Brain microvascular endothelial cell (primary cell): ENCODE measurements at regions not wholly inside any gene's neighbourhood (a gene's known extent, or its start where the extent isn't known, plus 50 kb on each side); places are given as distances from the start of the nearest gene placed in this dataset.
"Not testable (repeated sequence)": the region's sequence is repeated elsewhere in the genome, so short reads cannot be mapped to it uniquely, and the experiment has no call there.

Source experiments
- DNase-seq: peaks from one replicate; pipeline ENCODE4 v3.0.0-alpha.2; 2020
- H3K27ac ChIP-seq: fragments of 250-450 bp; sonication (Bioruptor Pico); 2 replicates; pipeline ENCODE4 v1.5.1; 2020; ENCODE audit warnings: mild to moderate bottlenecking, moderate library complexity
- H3K27me3 ChIP-seq: fragments of 250-450 bp; sonication (Bioruptor Pico); replicated peaks from 2 replicates; pipeline ENCODE4 v1.5.1; 2020; ENCODE audit warnings: mild to moderate bottlenecking
- H3K36me3 ChIP-seq: fragments of 250-450 bp; sonication (Bioruptor Pico); replicated peaks from 2 replicates; pipeline ENCODE4 v1.5.1; 2020; ENCODE audit warnings: mild to moderate bottlenecking
- H3K4me3 ChIP-seq: 2 replicates; pipeline ENCODE4 v1.5.1; 2011; ENCODE audit warnings: low read depth, mild to moderate bottlenecking, control low read depth, low read length, moderate library complexity
- CTCF ChIP-seq: IDR thresholded peaks from 2 replicates; pipeline ENCODE4 v1.5.1; 2011; ENCODE audit warnings: low read depth, mild to moderate bottlenecking, moderate library complexity, low read length, control low read depth, inconsistent platforms; ENCODE audit errors: missing control alignments
- in situ Hi-C: cut with HindIII; loops from 2 replicates; pipeline ENCODE4 v1.10.0; 2017; ENCODE audit warnings: low sequenced_read_pairs, low pct_ligation_motif_present

GRCh38 chr14:88089445-88089844 is 84.5 kb downstream of the GPR65 start:
- Histone ChIP-seq H3K4me3 (no peak overlapping the region), H3K27ac (no peak overlapping the region), H3K36me3 (no peaks in the 10 kb centered on the region), H3K27me3 (no peaks in the 10 kb centered on the region)
- DNase-seq: no peak
- in situ Hi-C loops: no loop called here
- TF ChIP-seq CTCF: no peak

DNA sequence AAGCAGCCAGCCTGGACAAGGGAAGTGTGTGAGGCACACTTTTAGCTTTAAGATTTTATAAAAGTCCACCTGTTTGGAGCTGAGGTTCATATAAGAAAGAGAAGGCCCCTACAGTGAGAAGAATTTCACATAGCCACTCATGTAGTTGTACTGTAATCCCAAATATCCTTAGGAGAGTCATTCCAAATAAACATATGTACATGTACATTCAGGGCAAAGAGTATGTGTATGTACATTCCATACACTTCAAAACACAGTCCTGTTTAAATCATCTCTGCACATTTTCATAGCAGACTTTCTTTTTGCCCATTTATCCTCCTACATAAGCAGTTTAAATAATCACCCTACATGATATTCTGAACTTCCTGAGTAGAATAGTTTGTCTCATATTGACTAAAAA is 87.6 kb downstream of the GPR65 start:
- no peak for DNase-seq
- no peak for TF ChIP-seq CTCF
- H3K27ac ChIP-seq: no peak overlapping the region
- no peaks in the 10 kb centered on the region for H3K36me3 ChIP-seq
- H3K27me3 ChIP-seq: no peaks in the 10 kb centered on the region
- in situ Hi-C loops: no loop called here
- H3K4me3 ChIP-seq: no peak overlapping the region

- Histone ChIP-seq H3K36me3 (no peaks in the 10 kb centered on the region), H3K4me3 (no peak overlapping the region), H3K27me3 (no peaks in the 10 kb centered on the region), H3K27ac (no peak overlapping the region)
- no peak for DNase-seq
- TF ChIP-seq CTCF: no peak
- in situ Hi-C loops: no loop called here
Measured at GRCh38 chr14:88095791-88096190, 90.9 kb downstream of the GPR65 start.

DNA sequence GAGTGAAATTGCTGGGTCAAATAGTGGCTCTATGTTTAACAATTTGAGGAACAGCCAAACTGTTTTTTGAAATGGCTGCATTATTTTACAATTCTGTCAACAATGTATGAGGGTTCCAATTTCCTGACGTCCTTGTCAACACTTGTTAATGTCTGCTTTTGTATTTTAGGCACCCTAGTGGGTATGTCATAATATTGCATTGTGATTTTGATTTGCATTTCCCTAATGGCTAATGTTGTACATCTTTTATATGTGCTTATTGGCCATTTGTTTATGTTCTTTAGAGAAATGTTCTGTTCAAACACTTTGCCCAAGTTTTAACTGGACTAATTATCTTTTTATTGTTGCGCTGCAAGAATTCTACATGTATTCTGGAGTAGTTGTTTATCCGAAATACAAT is 93.2 kb downstream of the GPR65 start:
- Histone ChIP-seq H3K27me3 (no peaks in the 10 kb centered on the region), H3K36me3 (no peaks in the 10 kb centered on the region), H3K4me3 (no peak overlapping the region), H3K27ac (no peak overlapping the region)
- DNase-seq: no peak
- in situ Hi-C loops: no loop called here
- TF ChIP-seq CTCF: no peak

GRCh38 chr14:88104710-88105109 is 99.8 kb downstream of the GPR65 start:
- no peak for TF ChIP-seq CTCF
- DNase-seq: no peak
- Histone ChIP-seq H3K36me3 (no peaks in the 10 kb centered on the region), H3K4me3 (no peak overlapping the region), H3K27ac (no peak overlapping the region), H3K27me3 (no peaks in the 10 kb centered on the region)
- in situ Hi-C loops: no loop called here

GRCh38 chr14:88106377-88106776 is 101.4 kb downstream of the GPR65 start:
- no peak for TF ChIP-seq CTCF
- DNase-seq: no peak
- in situ Hi-C loops: no loop called here

DNA sequence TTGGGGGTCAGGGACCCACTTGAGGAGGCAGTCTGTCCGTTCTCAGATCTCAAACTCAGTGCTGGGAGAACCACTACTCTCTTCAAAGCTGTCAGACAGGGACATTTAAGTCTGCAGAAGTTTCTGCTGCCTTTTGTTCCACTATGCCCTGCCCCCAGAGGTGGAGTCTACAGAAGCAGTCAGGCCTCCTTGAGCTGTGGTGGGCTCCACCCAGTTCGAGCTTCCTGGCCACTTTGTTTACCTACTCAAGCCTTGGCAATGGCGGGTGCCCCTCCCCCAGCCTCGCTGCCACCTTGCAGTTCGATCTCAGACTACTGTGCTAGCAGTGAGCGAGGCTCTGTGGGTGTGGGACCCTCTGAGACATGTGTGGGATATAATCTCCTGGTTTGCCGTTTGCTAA is 122.7 kb downstream of the GPR65 start:
- H3K36me3 ChIP-seq, H3K27me3 ChIP-seq, H3K4me3 ChIP-seq, H3K27ac ChIP-seq, DNase-seq, in situ Hi-C loops: not testable (repeated sequence)

More at GRCh38 chr14:88106377-88106776, 101.4 kb downstream of the GPR65 start:
- H3K36me3 ChIP-seq: no peaks in the 10 kb centered on the region
- H3K27ac ChIP-seq: no peak overlapping the region
- no peaks in the 10 kb centered on the region for H3K27me3 ChIP-seq
- H3K4me3 ChIP-seq: no peak overlapping the region
